ENCODE measurements at regions not wholly inside any gene's neighbourhood (a gene's known extent, or its start where the extent isn't known, plus 50 kb on each side); places are given as distances from the start of the nearest gene placed in this dataset.

DNA sequence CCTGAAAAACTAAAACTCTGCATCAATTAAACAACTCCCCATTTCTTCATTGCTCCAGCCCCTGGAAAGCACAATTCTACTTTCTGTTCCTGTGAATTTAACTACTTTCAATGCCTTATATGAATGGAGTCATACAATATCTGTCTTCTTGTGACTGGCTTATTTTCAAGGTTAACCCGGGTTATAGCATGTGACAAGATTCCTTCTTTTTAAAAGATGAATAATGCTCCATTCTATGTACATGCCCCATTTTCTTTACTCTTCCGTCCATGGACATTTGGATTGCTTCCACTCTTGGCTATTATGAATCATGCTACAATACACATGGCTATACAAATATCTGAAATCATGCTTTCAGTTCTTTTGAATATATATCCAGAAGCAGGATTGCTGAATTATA is 334.9 kb upstream of the ID4 start:
- CTCF ChIA-PET = no interaction called here
- DNase-seq = no peak
- Mint-ChIP-seq H3K9me3 (peaks cover 14% of the 10 kb centered on the region), H3K4me3 (no peak overlapping the region), H3K27me3 (no peaks in the 10 kb centered on the region), H3K4me1 (no peaks in the 10 kb centered on the region), H3K36me3 (no peaks in the 10 kb centered on the region), H3K27ac (no peak overlapping the region)

- no peaks in the 10 kb centered on the region for H3K4me1 Mint-ChIP-seq
- H3K9me3 Mint-ChIP-seq = peaks cover 29% of the 10 kb centered on the region
- no peak overlapping the region for H3K4me3 Mint-ChIP-seq
- no peak overlapping the region for H3K27ac Mint-ChIP-seq
- no peak for DNase-seq
- H3K36me3 Mint-ChIP-seq = no peaks in the 10 kb centered on the region
- no peaks in the 10 kb centered on the region for H3K27me3 Mint-ChIP-seq
- CTCF ChIA-PET = no interaction called here
Observed at GRCh38 chr6:19515939-19516338, 321.2 kb upstream of the ID4 start.

DNA sequence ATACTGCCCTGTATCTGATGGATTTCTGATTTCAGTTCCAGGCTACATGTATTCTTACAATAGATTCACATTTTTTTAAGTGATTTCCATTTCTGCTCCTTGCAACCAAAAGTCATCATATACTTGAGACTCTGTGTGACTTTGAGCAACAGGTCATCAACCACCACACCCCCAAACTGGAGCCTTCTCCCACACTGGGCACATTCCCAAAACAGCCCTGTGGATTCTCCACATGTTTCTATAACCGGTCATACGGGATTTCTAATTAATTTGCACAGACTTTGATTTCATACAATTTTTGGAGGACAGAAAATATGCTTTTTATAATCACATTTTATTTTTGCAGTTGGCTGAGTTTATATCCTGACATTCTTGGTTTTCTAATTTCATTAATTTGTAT is 317.2 kb upstream of the ID4 start:
- Mint-ChIP-seq H3K27ac (no peak overlapping the region), H3K4me1 (no peaks in the 10 kb centered on the region), H3K36me3 (no peaks in the 10 kb centered on the region), H3K27me3 (no peaks in the 10 kb centered on the region), H3K4me3 (no peak overlapping the region), H3K9me3 (peaks cover 23% of the 10 kb centered on the region)
- DNase-seq = no peak
- CTCF ChIA-PET = no interaction called here

GRCh38 chr6:19524366-19525186 is 312.6 kb upstream of the ID4 start:
- Mint-ChIP-seq H3K27me3 (no peaks in the 10 kb centered on the region), H3K4me1 (no peaks in the 10 kb centered on the region), H3K9me3 (peaks cover 2% of the 10 kb centered on the region), H3K4me3 (no peak overlapping the region), H3K36me3 (no peaks in the 10 kb centered on the region), H3K27ac (no peak overlapping the region)
- no peak for DNase-seq
- CTCF ChIA-PET = no interaction called here

DNA sequence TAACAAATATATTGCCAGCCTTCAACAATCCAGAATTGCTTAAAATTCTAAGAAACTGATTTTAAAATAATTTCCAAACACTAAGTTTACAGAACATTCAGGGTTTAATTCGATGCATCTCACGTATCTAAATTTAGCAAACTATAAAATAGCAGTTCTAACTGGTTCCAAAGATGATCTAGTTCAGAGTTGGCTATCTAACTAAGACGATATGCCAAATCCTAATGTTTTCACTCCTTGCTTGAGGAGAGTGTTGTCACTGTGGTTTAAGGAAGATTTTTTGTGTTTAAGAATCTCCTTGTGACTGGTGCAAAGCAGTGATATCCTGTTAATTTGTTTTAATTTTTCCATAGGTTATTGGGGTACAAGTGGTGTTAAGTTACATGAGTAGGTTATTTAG is 311.5 kb upstream of the ID4 start:
- Mint-ChIP-seq H3K4me1 (no peaks in the 10 kb centered on the region), H3K9me3 (peaks cover 2% of the 10 kb centered on the region), H3K36me3 (no peaks in the 10 kb centered on the region), H3K4me3 (no peak overlapping the region), H3K27ac (no peak overlapping the region), H3K27me3 (no peaks in the 10 kb centered on the region)
- CTCF ChIA-PET = no interaction called here
- DNase-seq = no peak

- CTCF ChIA-PET = no interaction called here
- Mint-ChIP-seq H3K27ac (no peak overlapping the region), H3K27me3 (no peaks in the 10 kb centered on the region), H3K4me1 (no peaks in the 10 kb centered on the region), H3K9me3 (peaks cover 4% of the 10 kb centered on the region), H3K36me3 (no peaks in the 10 kb centered on the region), H3K4me3 (no peak overlapping the region)
- DNase-seq = no peak
Observed at GRCh38 chr6:19530188-19530587, 307.0 kb upstream of the ID4 start.

DNA sequence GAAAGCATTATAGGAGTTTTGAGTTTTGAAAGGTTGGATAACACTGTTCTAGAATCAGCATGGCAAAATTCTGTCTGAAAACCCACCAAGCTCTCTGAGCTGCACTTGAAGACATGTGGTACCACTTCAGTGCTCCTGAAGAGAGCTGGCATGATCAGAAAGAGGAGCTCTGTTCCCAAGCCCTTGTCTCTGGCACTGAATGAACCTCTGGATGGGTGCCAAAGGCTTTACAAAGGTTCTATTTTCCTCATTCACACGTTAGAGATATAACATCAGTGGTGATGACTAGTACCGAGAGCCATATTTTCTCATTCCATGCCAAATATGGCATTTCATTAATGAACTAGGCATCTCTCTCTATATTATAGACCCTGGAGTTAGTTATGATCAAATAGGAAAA is 301.8 kb upstream of the ID4 start:
- no peak overlapping the region for H3K4me3 Mint-ChIP-seq
- no peaks in the 10 kb centered on the region for H3K36me3 Mint-ChIP-seq
- H3K27me3 Mint-ChIP-seq = no peaks in the 10 kb centered on the region

GRCh38 chr6:19536838-19537237 is 300.3 kb upstream of the ID4 start:
- H3K27ac Mint-ChIP-seq = no peak overlapping the region
- H3K4me3 Mint-ChIP-seq = no peak overlapping the region
- H3K27me3 Mint-ChIP-seq = no peaks in the 10 kb centered on the region
- no peak for DNase-seq
- CTCF ChIA-PET = no interaction called here
- no peaks in the 10 kb centered on the region for H3K36me3 Mint-ChIP-seq
- H3K4me1 Mint-ChIP-seq = no peaks in the 10 kb centered on the region
- H3K9me3 Mint-ChIP-seq = peaks cover 24% of the 10 kb centered on the region

More for the DNA sequence above, 301.8 kb upstream of the ID4 start:
- peaks cover 21% of the 10 kb centered on the region for H3K9me3 Mint-ChIP-seq
- H3K27ac Mint-ChIP-seq = no peak overlapping the region
- CTCF ChIA-PET = no interaction called here
- no peak for DNase-seq
- H3K4me1 Mint-ChIP-seq = no peaks in the 10 kb centered on the region

DNA sequence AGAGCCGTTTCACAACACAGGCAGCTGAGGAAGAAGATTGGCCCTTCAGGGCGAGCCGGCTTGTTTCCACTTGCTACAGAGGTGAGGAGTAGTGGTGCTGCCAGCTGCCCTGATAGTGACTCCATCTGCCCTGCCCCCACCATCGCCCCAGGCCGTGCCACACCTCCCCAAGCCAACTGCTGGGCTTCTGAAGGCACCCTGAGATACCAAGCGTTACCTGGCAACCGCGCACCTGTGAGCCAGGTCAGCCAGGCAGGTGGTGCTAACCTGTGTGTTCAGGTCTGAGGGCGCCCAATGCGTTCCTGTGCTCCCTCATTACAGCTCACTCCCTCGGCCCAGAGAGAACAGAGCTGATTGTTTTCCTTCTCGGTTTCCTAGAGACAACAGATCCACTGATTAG is 299.1 kb upstream of the ID4 start:
- DNase-seq = no peak
- H3K27ac Mint-ChIP-seq = no peak overlapping the region
- no peaks in the 10 kb centered on the region for H3K36me3 Mint-ChIP-seq
- H3K4me3 Mint-ChIP-seq = no peak overlapping the region
- H3K4me1 Mint-ChIP-seq = no peaks in the 10 kb centered on the region
- peaks cover 23% of the 10 kb centered on the region for H3K9me3 Mint-ChIP-seq
- no peaks in the 10 kb centered on the region for H3K27me3 Mint-ChIP-seq
- CTCF ChIA-PET = no interaction called here

DNA sequence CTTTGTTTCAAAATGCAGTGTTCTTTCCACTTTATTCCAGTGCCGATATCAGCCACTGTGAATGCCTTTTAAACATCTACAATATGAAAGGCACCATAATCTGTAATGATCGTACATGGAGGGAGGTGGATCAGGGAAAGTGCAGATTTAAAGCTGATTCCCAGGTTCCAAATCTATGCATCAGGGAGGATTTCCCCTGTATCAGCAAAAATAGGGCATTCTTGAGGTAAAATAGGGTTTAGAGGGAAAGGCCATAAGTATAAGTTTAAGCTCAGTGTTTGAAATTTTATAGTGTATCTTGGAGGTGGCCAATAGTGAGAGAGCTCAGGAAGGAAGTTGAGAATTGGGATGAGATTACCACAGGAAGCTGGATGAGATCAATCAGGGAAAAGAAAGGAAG is 289.7 kb upstream of the ID4 start:
- no peak for DNase-seq
- no peaks in the 10 kb centered on the region for H3K4me1 Mint-ChIP-seq
- CTCF ChIA-PET = no interaction called here
- no peaks in the 10 kb centered on the region for H3K27me3 Mint-ChIP-seq
- no peaks in the 10 kb centered on the region for H3K36me3 Mint-ChIP-seq
- H3K4me3 Mint-ChIP-seq = no peak overlapping the region
- H3K27ac Mint-ChIP-seq = no peak overlapping the region
- H3K9me3 Mint-ChIP-seq = no peaks in the 10 kb centered on the region

DNA sequence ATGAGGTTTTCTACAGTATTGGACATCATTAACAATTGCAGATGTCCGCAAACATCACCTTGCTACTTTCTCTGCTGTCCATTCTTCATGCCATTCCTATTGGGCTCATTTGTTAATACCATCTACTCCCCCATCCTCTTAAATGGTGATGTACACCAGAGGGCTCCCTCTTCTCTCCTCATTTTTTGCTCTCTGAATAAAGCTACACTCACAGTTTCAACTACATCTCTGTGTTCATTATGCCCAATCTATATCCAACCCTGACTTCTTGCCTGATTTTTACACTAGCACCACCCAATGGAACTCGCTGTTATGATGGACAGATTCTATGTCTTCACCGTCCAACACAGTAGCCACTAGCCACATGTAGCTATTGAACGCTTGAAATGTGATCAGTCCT is 288.1 kb upstream of the ID4 start:
- no peak overlapping the region for H3K27ac Mint-ChIP-seq
- no peaks in the 10 kb centered on the region for H3K4me1 Mint-ChIP-seq
- H3K9me3 Mint-ChIP-seq = peaks cover 3% of the 10 kb centered on the region
- CTCF ChIA-PET = no interaction called here
- no peaks in the 10 kb centered on the region for H3K36me3 Mint-ChIP-seq
- no peak for DNase-seq
- no peak overlapping the region for H3K4me3 Mint-ChIP-seq
- H3K27me3 Mint-ChIP-seq = no peaks in the 10 kb centered on the region

DNA sequence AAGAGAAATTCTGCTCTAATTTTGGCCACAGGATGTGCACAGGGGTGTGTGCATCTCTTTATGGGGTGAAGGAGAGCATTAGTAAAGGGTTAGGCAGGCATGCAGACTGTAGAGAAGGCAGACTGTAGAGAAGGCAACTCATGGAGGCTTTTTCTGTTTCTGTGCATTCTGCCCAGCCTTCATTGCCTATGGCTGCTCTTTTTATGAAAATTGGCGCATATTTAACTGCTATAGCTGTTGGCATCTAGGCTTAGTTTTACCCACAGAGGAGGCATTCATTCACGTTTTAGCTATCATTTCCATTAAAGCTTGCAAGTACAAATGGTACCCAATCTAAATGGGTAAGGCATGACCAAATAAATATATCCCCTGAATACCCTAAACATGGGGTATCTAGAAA is 286.8 kb upstream of the ID4 start:
- Mint-ChIP-seq H3K9me3 (peaks cover 9% of the 10 kb centered on the region), H3K36me3 (no peaks in the 10 kb centered on the region), H3K27ac (no peak overlapping the region)

DNA sequence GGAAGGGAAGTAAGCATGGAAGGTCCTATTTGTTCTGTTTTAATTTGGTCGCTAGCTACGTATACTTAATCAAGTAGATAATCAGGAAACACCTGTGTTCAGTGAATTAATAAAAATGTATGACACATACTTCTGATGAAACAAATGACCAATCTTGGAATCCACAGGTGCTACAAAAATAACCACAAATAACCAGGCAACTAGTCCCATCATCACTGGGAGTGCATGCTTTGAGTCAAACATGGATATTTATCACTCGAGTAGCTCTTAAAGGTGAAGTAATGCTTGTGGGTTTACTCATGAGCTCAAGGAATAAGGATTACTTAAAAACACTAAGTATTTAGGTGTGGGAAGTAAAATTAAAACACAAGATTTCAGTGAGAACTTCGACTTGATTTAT is 285.6 kb upstream of the ID4 start:
- H3K27me3 Mint-ChIP-seq = no peaks in the 10 kb centered on the region
- H3K4me1 Mint-ChIP-seq = no peaks in the 10 kb centered on the region
- peaks cover 11% of the 10 kb centered on the region for H3K9me3 Mint-ChIP-seq
- no peak overlapping the region for H3K27ac Mint-ChIP-seq
- no peaks in the 10 kb centered on the region for H3K36me3 Mint-ChIP-seq
- no peak overlapping the region for H3K4me3 Mint-ChIP-seq
- DNase-seq = no peak
- CTCF ChIA-PET = no interaction called here

More for the DNA sequence above, 286.8 kb upstream of the ID4 start:
- CTCF ChIA-PET = no interaction called here
- H3K4me3 Mint-ChIP-seq = no peak overlapping the region
- no peak for DNase-seq
- no peaks in the 10 kb centered on the region for H3K27me3 Mint-ChIP-seq
- H3K4me1 Mint-ChIP-seq = no peaks in the 10 kb centered on the region

GRCh38 chr6:19552076-19552475 is 285.1 kb upstream of the ID4 start:
- H3K4me3 Mint-ChIP-seq = no peak overlapping the region
- H3K4me1 Mint-ChIP-seq = no peaks in the 10 kb centered on the region
- peaks cover 11% of the 10 kb centered on the region for H3K9me3 Mint-ChIP-seq
- CTCF ChIA-PET = no interaction called here
- DNase-seq = no peak
- H3K27me3 Mint-ChIP-seq = no peaks in the 10 kb centered on the region
- H3K27ac Mint-ChIP-seq = no peak overlapping the region
- no peaks in the 10 kb centered on the region for H3K36me3 Mint-ChIP-seq

- CTCF ChIA-PET = no interaction called here
- Mint-ChIP-seq H3K9me3 (peaks cover 11% of the 10 kb centered on the region), H3K4me1 (no peaks in the 10 kb centered on the region)
Observed at GRCh38 chr6:19552588-19552987, 284.6 kb upstream of the ID4 start.

More at GRCh38 chr6:19552588-19552987, 284.6 kb upstream of the ID4 start:
- H3K27me3 Mint-ChIP-seq = no peaks in the 10 kb centered on the region
- H3K4me3 Mint-ChIP-seq = no peak overlapping the region
- DNase-seq = no peak
- H3K27ac Mint-ChIP-seq = no peak overlapping the region
- H3K36me3 Mint-ChIP-seq = no peaks in the 10 kb centered on the region
